Activated naive CD8-positive, alpha-beta T cell treated with anti-CD3 and anti-CD28 coated beads for 36 hours (primary cell): ENCODE measurements at regions not wholly inside any gene's neighbourhood (a gene's known extent, or its start where the extent isn't known, plus 50 kb on each side); places are given as distances from the start of the nearest gene placed in this dataset.

Source experiments
- DNase-seq: peaks from one replicate; pipeline ENCODE4 v3.0.0; 2021
- H3K27ac Mint-ChIP-seq: one replicate; pipeline ENCODE4 v1.8.0; 2022; ENCODE audit warnings: mild to moderate bottlenecking, moderate library complexity, mixed read lengths
- H3K27me3 Mint-ChIP-seq: one replicate; pipeline ENCODE4 v1.8.0; 2022; ENCODE audit warnings: mild to moderate bottlenecking, mixed read lengths
- H3K36me3 Mint-ChIP-seq: one replicate; pipeline ENCODE4 v1.8.0; 2021; ENCODE audit warnings: mild to moderate bottlenecking, mixed read lengths
- H3K4me1 Mint-ChIP-seq: one replicate; pipeline ENCODE4 v1.8.0; 2021; ENCODE audit warnings: mixed read lengths
- H3K4me3 Mint-ChIP-seq: one replicate; pipeline ENCODE4 v1.8.0; 2022; ENCODE audit warnings: mild to moderate bottlenecking, moderate library complexity, mixed read lengths
- H3K9me3 Mint-ChIP-seq: one replicate; pipeline ENCODE4 v1.8.0; 2022; ENCODE audit warnings: mixed read lengths

DNA sequence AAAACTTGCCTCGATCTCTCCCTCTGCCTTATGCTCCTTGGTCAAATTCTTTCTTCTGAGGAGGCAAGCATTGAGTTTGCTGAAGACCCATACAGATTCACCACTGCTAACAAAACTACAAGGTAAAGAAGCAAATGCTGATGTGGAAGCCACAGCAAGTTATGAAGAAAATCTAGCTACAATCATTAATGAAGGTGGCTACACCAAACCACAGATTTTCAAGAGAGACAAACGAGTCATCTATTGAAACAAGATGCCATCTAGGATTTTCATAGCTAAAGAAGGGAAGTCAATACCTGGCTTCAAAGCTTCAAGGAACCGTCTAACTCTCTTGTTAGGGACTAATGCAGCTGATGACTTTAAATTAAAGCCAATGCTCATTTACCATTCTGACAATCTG, 203.2 kb downstream of the METTL4 start:
- Mint-ChIP-seq H3K4me1 (no peaks in the 10 kb centered on the region), H3K27me3 (peaks cover 7% of the 10 kb centered on the region), H3K27ac (no peak overlapping the region), H3K4me3 (no peak overlapping the region), H3K9me3 (no peaks in the 10 kb centered on the region), H3K36me3 (no peaks in the 10 kb centered on the region)
- no peak for DNase-seq

DNA sequence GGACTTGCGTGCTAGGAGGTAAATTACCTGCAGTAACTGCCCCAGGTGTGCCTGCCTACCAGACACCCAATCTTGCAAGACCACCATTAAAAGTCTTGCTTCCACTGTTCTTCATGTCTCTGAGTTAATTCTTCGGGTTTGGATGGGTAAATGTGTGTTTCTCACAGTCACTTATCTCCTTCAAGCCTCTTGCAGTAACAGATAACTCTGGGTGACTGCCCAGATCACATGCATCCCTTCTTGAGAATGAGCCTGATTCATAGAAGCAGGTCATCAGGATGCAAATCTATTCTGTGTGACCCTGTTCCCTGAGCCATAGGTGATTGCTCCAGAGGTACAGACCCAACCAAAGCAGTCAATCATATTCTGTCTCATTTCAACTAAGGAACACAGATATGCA, 194.6 kb downstream of the METTL4 start:
- DNase-seq = no peak
- Mint-ChIP-seq H3K27me3 (peaks cover 34% of the 10 kb centered on the region), H3K4me1 (no peaks in the 10 kb centered on the region), H3K27ac (no peak overlapping the region), H3K36me3 (no peaks in the 10 kb centered on the region), H3K9me3 (no peaks in the 10 kb centered on the region), H3K4me3 (no peak overlapping the region)

DNA sequence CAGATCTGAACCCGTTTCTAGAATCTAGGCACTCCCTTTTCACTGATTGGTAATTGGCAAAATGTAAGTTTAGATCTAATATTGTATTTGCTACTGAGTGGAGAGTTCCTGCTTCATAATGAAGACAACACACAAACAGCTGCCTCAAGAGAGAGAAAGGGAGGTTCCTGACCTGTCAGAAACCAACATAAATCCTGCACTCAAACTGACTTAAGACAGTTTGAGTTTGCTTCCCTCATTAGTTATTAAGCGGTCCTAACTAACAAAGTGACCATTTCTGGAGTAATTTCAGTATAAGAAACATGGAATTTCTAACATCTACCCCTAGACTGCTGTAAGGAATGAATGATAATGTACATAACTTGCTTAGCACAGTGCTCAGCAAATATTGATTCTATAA, 191.2 kb downstream of the METTL4 start:
- Mint-ChIP-seq H3K9me3 (no peaks in the 10 kb centered on the region), H3K27ac (no peak overlapping the region), H3K27me3 (peaks cover 36% of the 10 kb centered on the region), H3K4me1 (no peaks in the 10 kb centered on the region), H3K4me3 (no peak overlapping the region), H3K36me3 (no peaks in the 10 kb centered on the region)
- DNase-seq = no peak

DNA sequence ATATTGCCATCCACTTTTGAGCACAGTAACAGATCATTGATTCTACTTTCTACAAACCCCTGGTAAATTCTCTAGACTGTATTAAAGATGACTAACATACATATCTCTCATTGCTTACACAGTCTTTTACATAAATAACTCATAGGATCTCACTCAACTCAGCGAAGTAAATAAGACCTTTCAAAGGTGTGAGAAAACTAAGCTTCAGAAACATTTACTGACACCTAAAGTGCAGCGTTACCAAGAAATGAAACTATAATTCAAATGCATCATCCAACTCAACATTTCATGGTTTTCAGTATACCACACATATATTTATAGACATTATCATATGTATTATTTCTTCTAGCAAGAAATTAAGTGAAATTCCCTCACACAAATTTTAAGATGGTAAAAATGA, 189.8 kb downstream of the METTL4 start:
- H3K9me3 Mint-ChIP-seq = peaks cover 4% of the 10 kb centered on the region
- peaks cover 33% of the 10 kb centered on the region for H3K27me3 Mint-ChIP-seq
- no peak for DNase-seq
- no peak overlapping the region for H3K4me3 Mint-ChIP-seq
- H3K4me1 Mint-ChIP-seq = no peaks in the 10 kb centered on the region
- H3K27ac Mint-ChIP-seq = no peak overlapping the region
- H3K36me3 Mint-ChIP-seq = no peaks in the 10 kb centered on the region

DNA sequence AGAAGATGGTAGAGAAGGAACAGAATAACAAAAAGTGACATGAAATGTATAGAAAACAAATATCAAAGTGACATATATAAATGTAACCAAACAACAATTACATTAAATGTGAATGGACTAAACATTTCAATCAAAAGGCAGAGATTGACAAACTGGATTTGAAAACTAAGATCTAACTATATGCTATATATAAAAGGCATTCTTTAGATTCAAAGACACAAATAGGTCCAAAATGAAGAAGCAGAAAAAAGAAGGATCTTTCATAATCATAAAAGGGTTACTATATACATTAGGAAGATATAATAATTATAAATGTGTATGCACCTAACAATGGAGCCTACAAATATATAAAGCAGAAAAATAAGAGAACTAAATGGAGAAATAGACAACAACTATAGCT, 183.7 kb downstream of the METTL4 start:
- H3K9me3 Mint-ChIP-seq = peaks cover 6% of the 10 kb centered on the region
- no peak for DNase-seq
- H3K4me1 Mint-ChIP-seq = no peaks in the 10 kb centered on the region
- no peak overlapping the region for H3K4me3 Mint-ChIP-seq
- peaks cover 3% of the 10 kb centered on the region for H3K27me3 Mint-ChIP-seq
- no peak overlapping the region for H3K27ac Mint-ChIP-seq
- no peaks in the 10 kb centered on the region for H3K36me3 Mint-ChIP-seq

DNA sequence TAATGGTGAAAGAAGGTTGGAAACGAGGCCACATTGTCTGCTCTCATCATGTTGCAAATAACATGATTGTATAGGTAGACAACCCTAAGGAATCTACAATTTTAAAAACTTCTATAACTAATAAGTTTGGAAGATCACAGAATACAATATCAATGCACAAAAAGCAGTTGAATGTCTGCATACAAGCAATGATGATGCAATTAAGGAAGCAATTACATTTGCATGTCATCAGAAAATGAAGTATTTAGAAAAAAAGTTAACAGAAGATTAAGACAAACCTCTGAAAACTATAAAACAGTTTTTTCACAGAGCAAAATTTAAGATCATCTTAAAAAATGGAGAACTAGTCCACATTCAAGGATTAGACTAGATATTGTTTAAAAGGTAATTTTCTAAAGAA, 181.1 kb downstream of the METTL4 start:
- no peak for DNase-seq
- Mint-ChIP-seq H3K9me3 (peaks cover 6% of the 10 kb centered on the region), H3K4me3 (no peak overlapping the region), H3K27me3 (peaks cover 10% of the 10 kb centered on the region), H3K27ac (no peak overlapping the region), H3K4me1 (no peaks in the 10 kb centered on the region), H3K36me3 (no peaks in the 10 kb centered on the region)

DNA sequence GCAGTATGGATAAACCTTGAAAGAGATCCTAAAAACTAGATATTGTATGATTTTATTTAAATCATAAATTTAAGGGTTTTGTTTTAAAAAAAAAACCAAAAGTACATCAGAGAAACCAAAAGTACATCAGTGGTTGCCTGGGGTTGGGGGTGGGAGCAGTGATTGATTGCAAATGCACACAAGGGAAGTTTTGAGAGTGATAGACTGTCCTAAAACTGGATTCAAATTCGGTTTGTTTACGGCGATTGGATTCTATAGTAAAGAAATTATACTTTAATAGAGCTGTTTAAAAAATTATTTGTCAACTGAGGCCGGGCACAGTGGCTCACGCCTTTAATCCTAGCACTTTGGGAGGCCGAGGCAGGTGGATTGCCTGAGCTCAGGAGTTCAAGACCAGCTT, 179.8 kb downstream of the METTL4 start:
- no peaks in the 10 kb centered on the region for H3K36me3 Mint-ChIP-seq
- H3K27me3 Mint-ChIP-seq = peaks cover 10% of the 10 kb centered on the region
- no peak overlapping the region for H3K27ac Mint-ChIP-seq
- H3K4me1 Mint-ChIP-seq = no peaks in the 10 kb centered on the region
- no peak overlapping the region for H3K4me3 Mint-ChIP-seq
- H3K9me3 Mint-ChIP-seq = peaks cover 3% of the 10 kb centered on the region
- DNase-seq = no peak

DNA sequence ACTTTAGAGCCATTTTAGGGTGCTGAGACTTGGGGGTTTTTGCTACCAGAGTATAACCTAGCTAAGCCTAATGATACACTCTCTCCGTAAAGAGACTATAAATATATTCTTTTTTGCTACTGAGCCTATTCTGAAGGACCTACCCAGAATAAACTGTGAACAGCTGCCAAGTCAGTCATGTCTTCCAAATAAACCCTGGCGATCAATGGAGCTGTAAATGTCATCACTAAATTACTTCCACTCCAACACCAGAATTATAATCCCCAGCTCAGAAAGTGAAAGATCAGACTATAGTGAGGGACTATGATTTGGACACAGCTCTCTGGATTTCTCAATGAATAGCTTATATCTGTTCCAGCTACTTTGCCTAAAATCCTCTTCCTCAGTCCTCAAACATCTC, 178.9 kb downstream of the METTL4 start:
- Mint-ChIP-seq H3K27ac (no peak overlapping the region), H3K4me3 (no peak overlapping the region), H3K27me3 (peaks cover 10% of the 10 kb centered on the region), H3K9me3 (peaks cover 2% of the 10 kb centered on the region), H3K36me3 (no peaks in the 10 kb centered on the region), H3K4me1 (no peaks in the 10 kb centered on the region)
- DNase-seq = no peak

DNA sequence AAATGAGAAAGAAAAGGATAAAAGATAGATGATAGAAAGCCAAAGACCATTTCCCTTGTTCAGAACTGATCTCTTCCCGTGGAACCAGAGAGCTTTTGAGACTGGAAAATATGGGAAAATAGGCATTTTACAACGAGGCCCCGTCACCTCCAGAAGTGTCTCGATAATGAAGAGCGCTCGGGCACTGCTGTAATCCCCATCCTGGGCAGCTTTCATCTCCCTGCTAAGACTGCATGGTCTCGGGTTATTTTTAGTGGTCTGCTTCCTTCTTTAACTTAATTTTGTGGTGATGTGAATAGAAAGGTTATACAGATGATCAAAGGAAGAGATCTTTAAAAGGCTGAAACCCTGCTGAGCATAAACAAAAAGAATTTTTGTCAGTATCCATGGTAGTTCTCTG, 176.6 kb downstream of the METTL4 start:
- Mint-ChIP-seq H3K4me1 (no peaks in the 10 kb centered on the region), H3K36me3 (no peaks in the 10 kb centered on the region), H3K27me3 (peaks cover 10% of the 10 kb centered on the region), H3K9me3 (no peaks in the 10 kb centered on the region), H3K27ac (no peak overlapping the region), H3K4me3 (no peak overlapping the region)
- no peak for DNase-seq

DNA sequence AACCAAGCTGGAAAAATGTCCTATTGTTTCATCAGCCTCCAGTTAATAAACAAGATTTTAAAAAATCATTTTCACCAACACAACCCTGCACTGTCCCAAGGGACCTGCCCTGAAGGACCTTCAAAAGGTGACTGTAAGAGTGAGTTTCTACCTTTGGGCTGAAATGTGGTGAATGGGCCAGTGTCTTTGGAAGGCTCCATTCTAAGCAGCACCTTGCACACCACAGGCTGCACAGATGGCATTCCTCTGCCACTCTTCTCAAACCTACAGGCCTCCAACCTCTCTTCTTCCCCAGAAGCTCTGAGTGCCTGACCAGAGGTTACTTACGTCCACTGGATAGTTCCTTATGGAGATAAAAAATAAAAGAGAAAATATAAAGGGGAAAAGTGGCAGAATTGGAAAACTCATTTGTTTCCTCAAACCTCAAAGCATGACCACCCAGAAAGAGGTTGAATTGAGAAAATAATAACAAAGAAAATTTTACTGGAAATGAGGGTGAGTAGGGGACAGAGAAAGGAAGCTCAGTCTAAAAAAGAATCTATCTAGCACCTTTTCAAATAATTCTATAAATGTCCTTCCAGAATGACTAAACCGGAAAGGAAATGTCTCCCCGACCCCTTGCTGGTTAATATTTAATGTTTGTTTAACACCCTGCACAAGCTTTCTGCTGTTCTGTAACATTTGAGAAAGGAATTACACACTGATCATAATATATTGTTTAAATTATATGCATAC, 175.7 kb downstream of the METTL4 start:
- Mint-ChIP-seq H3K27me3 (peaks cover 14% of the 10 kb centered on the region), H3K4me3 (no peak overlapping the region), H3K36me3 (no peaks in the 10 kb centered on the region), H3K9me3 (no peaks in the 10 kb centered on the region), H3K4me1 (no peaks in the 10 kb centered on the region), H3K27ac (no peak overlapping the region)
- no peak for DNase-seq

DNA sequence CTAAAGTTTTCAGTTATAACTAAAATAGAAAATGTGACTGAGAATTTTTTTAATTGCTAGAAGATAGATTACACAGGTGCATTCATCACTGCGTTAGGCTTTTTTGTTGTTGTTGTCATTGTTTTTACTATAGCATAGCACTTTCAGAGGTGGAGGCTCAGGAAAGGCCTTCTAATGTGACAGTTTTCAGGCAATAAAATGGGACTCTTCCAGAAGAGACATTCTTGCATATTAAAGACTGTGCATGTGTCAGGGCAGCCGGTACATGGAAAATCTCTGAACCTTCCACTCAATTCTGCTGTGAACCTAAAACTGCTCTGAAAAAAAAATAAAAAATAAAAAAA, 175.2 kb downstream of the METTL4 start:
- H3K9me3 Mint-ChIP-seq = no peaks in the 10 kb centered on the region
- H3K36me3 Mint-ChIP-seq = no peaks in the 10 kb centered on the region
- no peak for DNase-seq
- H3K4me1 Mint-ChIP-seq = no peaks in the 10 kb centered on the region
- no peak overlapping the region for H3K4me3 Mint-ChIP-seq
- H3K27ac Mint-ChIP-seq = no peak overlapping the region
- H3K27me3 Mint-ChIP-seq = peaks cover 19% of the 10 kb centered on the region

DNA sequence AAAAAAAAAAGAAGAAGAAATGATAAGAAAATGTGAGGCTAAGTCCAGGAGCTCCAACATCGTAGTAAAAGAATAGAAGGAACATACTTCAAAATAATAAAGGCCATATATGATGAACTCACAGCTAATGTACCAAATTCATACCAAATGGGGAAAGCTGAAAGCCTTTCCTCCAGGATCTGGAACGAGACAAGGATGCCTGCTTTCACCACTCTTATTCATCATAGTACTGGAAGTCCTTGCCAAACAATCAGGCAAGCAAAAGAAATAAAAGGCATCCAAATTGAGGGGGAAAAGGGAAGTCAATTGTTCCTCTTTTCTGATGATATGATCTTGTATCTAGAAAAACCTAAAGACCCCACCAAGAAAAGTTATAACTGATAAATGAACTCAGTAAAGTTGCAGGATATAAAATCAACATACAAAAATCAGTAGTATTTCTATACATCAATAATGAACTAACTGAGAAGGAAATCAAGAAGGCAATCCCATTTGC, 170.6 kb downstream of the METTL4 start:
- H3K27ac Mint-ChIP-seq = no peak overlapping the region

DNA sequence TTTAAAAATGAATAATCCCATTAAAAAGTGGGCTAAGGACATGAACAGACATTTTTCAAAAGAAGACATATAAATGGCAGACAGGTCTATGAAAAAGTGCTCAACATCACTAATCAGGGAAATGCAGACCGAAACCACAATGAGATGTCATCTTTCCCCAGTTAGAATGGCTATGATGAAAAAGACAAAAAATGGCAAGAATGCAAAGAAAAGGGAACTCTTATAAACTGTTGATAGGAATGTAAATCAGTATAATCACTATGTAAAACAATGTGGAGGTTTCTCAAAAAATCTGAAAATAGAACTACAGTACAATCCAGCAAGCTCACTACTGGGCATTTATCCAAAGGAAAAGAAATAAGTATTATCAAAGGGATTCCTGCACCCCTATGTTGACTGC, 169.2 kb downstream of the METTL4 start:
- Mint-ChIP-seq H3K36me3 (no peaks in the 10 kb centered on the region), H3K27ac (no peak overlapping the region)

More for the DNA sequence above, 170.6 kb downstream of the METTL4 start:
- no peaks in the 10 kb centered on the region for H3K4me1 Mint-ChIP-seq
- peaks cover 8% of the 10 kb centered on the region for H3K27me3 Mint-ChIP-seq
- H3K36me3 Mint-ChIP-seq = no peaks in the 10 kb centered on the region
- H3K4me3 Mint-ChIP-seq = no peak overlapping the region
- DNase-seq = no peak
- H3K9me3 Mint-ChIP-seq = no peaks in the 10 kb centered on the region

DNA sequence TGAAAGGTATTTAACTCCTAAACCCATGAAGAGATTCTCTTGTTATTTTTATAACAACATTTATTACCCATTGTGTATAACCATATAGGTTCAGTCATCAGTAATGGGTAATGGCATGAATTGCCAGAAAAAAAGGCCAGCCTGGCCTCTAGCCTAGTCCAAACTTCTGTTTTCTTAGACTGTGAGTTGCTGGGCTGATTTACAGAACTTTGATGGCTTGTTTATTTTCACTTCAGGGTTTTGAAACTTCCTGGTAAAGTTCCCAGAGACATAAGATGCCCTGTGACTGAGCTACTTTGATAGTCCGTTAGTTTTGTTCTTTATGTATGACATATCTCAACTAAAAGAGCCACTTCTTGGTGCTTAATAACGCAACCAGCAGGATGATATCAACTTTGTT, 164.8 kb downstream of the METTL4 start:
- no peak overlapping the region for H3K4me3 Mint-ChIP-seq
- no peaks in the 10 kb centered on the region for H3K36me3 Mint-ChIP-seq
- no peak overlapping the region for H3K27ac Mint-ChIP-seq
- H3K4me1 Mint-ChIP-seq = no peaks in the 10 kb centered on the region
- DNase-seq = no peak
- no peaks in the 10 kb centered on the region for H3K9me3 Mint-ChIP-seq
- H3K27me3 Mint-ChIP-seq = peaks cover 9% of the 10 kb centered on the region

More for the DNA sequence above, 169.2 kb downstream of the METTL4 start:
- no peak overlapping the region for H3K4me3 Mint-ChIP-seq
- peaks cover 8% of the 10 kb centered on the region for H3K27me3 Mint-ChIP-seq
- H3K4me1 Mint-ChIP-seq = no peaks in the 10 kb centered on the region
- no peaks in the 10 kb centered on the region for H3K9me3 Mint-ChIP-seq
- DNase-seq = no peak

DNA sequence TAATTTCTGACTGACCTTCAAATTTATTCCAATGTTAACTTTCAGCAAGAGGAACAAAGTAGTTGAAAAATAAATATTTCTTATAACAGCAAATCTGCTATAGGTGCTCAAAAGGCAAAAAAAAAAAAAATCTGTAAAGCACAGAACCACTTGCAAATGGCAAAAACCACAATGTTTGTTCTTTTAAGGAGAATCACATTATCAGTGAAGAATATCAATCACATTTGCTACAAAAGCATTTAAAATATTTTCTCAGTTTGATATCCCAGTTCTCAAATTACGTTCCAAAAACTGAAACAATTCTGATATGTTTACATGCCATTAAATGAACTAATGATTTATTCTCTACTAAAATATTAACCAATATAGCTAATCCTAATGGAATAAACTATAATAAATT, 163.3 kb downstream of the METTL4 start:
- Mint-ChIP-seq H3K36me3 (no peaks in the 10 kb centered on the region), H3K27me3 (peaks cover 9% of the 10 kb centered on the region), H3K4me3 (no peak overlapping the region), H3K27ac (no peak overlapping the region), H3K4me1 (no peaks in the 10 kb centered on the region), H3K9me3 (no peaks in the 10 kb centered on the region)
- DNase-seq = no peak

DNA sequence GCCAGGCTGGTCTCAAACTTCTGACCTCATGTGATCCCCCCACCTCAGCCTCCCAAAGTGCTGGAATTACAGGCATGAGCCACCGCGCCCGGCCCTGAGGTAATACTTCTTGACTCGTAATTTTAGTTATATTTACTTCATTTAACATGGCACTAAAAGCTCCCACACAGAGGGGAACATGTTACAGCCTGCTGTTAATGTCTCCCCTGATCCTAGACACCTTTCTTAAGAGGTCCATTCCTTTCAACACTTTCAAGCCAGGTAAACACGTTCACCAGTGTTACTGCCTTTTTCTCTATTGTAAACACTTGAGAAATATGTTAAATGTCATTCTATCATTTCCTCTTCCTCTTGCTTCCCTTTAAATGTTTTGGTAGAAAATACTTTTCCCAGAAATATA, 161.4 kb downstream of the METTL4 start:
- Mint-ChIP-seq H3K4me1 (no peaks in the 10 kb centered on the region), H3K4me3 (no peak overlapping the region), H3K9me3 (no peaks in the 10 kb centered on the region), H3K27ac (no peak overlapping the region), H3K36me3 (no peaks in the 10 kb centered on the region), H3K27me3 (peaks cover 9% of the 10 kb centered on the region)
- DNase-seq = no peak
